ENCODE measurements at regions not wholly inside any gene's neighbourhood (a gene's known extent, or its start where the extent isn't known, plus 50 kb on each side); places are given as distances from the start of the nearest gene placed in this dataset.

DNA sequence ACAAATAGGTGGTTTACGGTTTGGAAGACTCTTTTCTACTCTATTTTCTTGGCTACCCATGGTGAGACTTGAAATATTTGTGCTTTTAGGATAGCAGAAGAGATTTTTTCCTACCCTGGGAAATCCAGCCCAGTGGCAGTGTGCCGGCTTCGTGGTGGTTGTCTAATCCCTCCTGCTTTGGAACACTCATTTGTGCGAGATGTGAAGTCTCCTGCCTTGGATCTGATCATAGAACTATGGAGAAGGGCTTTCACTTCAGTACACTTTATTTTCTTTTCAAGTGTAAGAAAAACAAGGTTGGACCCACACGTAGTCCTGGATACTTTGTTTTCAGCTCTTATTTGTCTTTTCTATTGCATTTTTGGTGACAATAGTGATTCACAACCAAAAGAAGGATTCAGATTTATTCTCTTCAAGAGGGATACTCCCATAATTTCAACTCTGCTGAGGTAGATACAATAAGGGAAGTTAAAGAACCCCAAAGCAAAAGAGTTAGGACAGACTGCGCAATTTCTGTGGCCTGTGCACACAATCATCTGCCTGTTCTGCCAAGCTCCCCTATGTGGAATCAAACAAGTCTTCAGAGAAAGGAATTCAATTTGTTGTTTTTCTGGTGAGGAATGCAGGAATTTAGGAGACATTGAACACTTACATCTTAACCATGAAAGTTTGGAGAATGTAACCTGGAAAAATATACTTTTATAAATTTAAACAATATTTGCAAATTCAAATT lies 413.2 kb downstream of the GJA1 start:
- TF ChIP-seq, protein P1, sequence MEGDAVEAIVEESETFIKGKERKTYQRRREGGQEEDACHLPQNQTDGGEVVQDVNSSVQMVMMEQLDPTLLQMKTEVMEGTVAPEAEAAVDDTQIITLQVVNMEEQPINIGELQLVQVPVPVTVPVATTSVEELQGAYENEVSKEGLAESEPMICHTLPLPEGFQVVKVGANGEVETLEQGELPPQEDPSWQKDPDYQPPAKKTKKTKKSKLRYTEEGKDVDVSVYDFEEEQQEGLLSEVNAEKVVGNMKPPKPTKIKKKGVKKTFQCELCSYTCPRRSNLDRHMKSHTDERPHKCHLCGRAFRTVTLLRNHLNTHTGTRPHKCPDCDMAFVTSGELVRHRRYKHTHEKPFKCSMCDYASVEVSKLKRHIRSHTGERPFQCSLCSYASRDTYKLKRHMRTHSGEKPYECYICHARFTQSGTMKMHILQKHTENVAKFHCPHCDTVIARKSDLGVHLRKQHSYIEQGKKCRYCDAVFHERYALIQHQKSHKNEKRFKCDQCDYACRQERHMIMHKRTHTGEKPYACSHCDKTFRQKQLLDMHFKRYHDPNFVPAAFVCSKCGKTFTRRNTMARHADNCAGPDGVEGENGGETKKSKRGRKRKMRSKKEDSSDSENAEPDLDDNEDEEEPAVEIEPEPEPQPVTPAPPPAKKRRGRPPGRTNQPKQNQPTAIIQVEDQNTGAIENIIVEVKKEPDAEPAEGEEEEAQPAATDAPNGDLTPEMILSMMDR (conservative IDR thresholded peaks at IDR 0.05; ENCODE audit: low read length): no peak
- TF ChIP-seq EZH2phosphoT487 (IDR thresholded peaks at IDR 0.05; ENCODE audit: borderline replicate concordance): no peak

Data from Loucy (cell line).